HG03439 (cell line): ENCODE measurements at regions not wholly inside any gene's neighbourhood (a gene's known extent, or its start where the extent isn't known, plus 50 kb on each side); places are given as distances from the start of the nearest gene placed in this dataset.

Experiments used
- ATAC-seq: cut with Tn5 transposase; IDR thresholded peaks from one replicate; pipeline ENCODE4 v1.9.1; 2021; ENCODE audit warnings: mild to moderate bottlenecking, moderate library complexity; ENCODE audit not compliant: unreplicated experiment

DNA sequence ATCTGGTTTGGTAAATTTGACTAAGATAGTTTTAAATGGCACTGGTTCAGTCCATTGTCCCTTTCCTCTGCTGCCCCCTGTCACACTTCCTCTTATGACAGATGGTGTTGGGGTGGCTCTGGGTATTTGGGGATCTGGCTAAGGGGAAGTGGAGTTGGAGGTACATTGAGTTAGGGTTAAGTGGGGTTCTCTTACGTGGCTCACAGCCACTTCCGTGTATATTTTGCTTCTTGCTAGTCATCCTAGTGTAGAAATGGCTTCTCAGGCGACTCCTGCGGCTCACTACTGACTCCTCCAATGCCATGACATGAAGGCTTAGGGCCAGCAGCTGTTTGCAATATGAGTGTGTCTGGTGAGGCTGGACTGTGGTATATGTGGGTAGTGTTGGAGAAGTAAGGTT is 187.0 kb downstream of the HAUS1 start:
- no peak for ATAC-seq

- ATAC-seq = no peak
Observed at GRCh38 chr18:46293742-46294181, 189.6 kb downstream of the HAUS1 start.

GRCh38 chr18:46294318-46294717 is 190.1 kb downstream of the HAUS1 start:
- ATAC-seq = no peak

GRCh38 chr18:46294751-46295150 is 190.6 kb downstream of the HAUS1 start:
- no peak for ATAC-seq

DNA sequence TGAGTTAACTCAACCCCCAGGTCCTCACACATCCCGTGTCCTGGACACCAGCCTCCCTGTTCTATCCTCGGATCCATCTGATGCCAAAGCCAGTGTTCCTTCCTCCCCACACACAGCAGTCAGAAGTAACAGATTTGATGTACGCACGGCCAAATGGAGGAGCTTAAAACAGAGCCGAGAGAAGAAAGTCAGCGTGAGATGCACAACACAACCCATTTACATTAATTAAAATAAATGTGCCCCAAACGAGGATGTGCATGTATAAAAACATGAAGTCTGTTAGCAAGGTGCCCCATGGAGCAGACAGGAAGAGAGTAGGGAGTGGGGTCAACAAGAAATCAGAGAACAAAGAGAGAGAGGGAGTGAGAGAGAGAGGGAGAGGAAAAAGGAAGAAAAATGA is 191.2 kb downstream of the HAUS1 start:
- ATAC-seq = no peak

DNA sequence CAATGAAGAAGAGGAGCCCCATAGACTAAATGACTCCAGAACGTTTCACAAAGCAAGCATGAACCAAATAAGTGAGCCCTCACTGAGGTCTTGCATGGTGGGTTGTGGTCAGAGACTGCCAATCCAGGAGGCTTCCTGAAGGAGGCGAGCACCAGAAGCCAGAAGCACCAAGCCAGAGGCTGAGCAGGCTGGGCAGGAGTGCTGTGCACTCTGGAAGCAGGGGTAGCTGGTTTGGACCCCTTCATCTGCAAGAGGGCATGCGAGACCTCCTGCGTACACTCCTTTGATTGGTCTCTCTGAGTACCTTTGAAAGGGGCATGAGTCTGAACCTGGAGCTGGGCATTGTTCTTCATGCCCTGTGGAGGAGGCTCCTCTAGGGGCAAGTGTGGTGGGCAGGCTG is 192.5 kb downstream of the HAUS1 start:
- no peak for ATAC-seq

- no peak for ATAC-seq
Observed at GRCh38 chr18:46297124-46297523, 192.9 kb downstream of the HAUS1 start.

DNA sequence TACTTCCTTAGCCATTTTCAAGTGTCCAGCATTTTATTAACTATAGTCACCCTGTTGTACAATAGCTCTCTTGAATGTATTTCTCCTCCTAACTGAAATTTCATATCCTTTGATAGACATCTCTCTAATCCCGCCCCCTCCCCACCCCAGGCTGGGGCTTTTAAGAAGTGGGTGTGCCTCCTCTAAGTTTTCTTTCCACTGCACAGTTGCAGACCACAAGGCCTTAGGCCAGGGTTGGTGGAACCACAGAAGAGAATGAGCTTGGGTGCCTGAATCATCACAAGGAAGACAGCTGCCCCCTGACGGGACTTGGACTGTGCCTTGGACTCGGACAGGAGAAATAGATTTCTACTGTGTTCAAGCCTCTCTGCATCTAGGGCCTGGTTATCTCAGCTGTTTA is 193.4 kb downstream of the HAUS1 start:
- no peak for ATAC-seq

DNA sequence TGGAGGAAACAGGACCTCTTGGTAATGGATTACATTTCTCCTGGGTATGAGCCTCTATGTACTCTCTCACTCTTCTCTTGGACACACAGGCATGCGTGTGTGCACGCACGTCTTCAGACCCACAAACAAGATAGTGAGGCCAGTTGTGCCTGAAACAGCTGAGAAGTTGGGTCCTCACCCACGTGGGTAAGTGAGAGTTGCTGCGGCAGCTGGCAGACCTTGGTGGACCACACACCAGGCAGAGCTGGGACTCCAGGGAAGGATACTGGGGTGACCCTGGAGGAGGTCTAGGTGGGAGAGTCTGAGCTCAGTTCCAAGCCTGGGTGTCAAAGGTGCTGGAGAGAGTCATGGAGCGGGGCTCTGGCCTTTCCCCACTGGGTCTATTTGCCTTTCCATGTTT is 194.3 kb downstream of the HAUS1 start:
- ATAC-seq = no peak

- ATAC-seq = no peak
Observed at GRCh38 chr18:46299465-46300008, 195.4 kb downstream of the HAUS1 start.

DNA sequence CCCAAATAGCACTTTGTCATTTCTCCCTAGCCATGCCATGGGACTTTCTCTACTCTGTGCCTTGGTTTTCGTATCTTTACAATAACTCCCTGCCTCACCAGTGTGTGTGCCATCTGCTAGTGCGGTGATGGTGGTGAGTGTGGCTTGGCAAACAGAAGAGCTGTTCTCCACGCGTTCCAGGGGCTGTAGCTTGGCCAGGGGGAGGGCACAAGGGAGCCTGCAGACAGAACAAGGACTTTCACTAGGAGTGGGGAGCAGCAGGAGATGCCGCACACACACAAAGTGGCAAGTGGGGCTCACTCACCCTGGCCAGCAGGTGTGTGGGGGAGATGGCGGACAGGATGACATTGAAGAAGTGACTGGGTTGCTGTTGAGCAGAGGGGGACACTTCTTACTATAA is 196.9 kb downstream of the HAUS1 start:
- no peak for ATAC-seq

DNA sequence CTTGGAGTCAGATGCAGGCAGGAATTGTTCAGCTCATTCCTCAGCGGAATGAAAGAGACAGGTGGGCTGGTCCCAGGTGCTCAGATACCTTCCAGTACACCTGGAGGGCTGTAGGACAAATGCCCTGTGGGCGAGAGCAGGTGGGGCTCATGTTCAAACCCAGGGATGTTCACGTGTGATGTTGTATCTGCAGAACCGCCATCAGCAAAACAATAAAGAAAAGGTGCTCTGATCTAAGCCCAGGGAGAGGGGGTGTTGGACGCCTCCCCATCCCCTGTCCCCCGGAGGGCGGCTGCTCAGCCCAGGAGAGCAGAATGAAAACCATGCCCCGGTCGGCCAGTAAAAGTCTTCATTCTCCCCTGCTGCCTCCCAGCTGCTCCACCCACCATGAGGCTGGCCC is 197.4 kb downstream of the HAUS1 start:
- no peak for ATAC-seq

DNA sequence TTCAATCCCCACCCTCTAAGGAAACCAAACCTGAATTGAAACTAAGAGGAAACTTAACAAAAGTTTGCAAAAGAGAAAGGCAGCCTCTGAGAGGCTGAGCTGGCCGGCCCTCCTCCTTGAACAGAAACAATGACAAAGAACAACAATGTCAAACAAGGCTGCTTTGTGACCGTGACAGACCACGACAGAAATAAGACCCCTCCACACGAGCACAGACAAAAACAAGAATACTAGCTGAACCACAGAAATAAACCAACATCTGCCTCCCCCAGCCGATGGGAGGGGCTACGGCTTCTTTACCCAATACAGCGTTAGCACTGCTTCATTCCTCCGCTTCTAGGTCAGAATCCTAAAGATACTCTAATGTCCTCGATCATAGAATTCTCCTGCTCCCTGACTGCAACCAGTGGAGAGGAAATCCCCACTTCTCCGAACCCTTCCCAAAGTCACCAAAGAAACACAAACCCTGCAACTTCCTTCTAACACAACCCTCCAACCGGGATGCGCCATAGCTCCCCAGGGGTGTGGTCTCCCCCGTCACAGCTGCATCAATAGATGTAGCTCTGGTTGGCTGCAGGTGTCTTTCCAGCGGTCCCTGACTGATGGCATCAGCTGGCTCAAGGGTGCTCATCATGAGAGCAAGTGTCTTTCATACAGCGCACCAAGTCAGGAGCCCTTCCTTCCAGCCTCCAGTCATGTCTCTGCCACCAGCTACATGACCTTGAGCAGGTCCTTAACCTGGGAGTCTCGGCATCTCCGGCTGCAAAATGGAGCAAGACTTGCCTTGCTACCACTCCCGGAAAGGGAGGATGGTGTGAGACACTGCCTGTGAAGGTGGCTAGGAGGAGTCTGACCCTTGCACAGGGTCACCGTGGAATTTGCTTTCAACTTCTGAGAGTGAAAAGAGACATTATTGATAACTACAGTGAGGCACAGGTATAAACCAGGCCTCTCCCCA is 198.6 kb downstream of the HAUS1 start:
- no peak for ATAC-seq

- ATAC-seq = no peak
Observed at GRCh38 chr18:46310258-46310657, 206.1 kb downstream of the HAUS1 start.

DNA sequence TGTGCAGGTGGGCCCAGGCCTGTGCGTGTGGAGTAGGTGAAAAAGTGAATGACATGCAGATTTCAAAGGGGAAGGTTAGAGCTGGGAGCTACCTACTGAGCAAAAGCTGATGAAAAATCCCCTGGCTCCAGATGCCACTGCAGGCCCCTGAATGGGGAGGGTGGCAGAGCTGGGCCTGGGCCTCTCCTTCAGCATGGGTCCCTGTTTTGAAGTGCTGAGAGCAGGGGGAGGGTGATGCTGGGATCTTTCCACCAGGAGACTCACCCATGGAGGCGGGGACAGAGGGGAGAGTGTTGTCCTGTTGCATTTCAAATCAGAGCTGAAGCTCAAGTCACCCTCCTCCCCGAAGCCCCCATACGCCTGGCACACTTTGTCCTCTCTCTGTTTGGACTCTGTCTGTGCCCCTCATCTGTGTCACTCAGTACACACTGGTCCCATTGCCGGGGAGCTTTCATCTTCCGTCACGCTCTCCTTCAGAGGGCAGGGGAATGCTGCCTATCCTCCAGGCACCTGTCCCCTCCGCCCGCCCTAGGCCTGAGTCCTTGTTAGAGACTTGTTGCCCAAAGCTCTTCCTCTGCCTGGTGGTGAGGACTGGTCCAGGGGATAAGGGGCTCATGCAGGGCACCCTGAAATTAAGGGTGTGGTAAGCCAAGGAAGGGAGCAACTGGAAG is 206.6 kb downstream of the HAUS1 start:
- no peak for ATAC-seq

DNA sequence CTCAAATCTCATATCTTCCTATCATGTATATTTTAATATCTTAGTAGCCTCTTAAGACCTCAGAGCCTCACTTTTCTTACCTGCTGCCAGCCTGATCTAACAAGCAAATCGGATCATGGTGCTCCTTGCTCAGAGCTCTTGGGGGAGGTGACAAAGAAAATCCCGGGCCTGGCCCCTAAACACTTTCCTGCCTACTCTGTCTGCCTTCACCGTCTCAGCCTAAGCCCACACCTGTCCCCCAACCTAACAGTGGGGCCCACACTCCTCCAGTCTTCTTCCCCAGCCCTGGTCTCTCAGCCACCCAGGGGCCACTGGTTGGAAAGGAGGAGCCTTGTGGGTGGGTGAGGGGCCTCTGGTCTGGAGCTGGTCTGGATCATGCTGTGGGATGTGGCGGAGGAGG is 207.3 kb downstream of the HAUS1 start:
- no peak for ATAC-seq

GRCh38 chr18:46312221-46312620 is 208.0 kb downstream of the HAUS1 start:
- no peak for ATAC-seq

DNA sequence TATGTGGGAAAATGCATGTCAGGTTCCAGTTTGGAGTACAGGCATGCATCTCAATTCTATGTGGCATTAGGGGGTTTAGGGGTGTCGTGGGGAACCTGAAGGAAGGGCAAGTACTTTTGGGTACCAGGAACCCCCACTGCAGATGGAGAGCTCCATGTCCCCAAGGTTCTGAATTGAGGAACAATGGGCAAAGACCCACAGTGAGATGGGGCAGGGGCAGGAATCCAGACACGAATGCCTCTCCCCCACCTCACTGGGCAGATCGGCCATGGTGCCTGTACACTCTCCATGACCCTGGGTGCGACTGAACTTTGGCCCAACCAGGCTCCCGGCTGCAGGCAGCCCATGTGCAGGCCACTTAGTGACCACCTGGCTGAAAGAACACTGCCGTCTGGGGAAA is 209.3 kb downstream of the HAUS1 start:
- no peak for ATAC-seq

DNA sequence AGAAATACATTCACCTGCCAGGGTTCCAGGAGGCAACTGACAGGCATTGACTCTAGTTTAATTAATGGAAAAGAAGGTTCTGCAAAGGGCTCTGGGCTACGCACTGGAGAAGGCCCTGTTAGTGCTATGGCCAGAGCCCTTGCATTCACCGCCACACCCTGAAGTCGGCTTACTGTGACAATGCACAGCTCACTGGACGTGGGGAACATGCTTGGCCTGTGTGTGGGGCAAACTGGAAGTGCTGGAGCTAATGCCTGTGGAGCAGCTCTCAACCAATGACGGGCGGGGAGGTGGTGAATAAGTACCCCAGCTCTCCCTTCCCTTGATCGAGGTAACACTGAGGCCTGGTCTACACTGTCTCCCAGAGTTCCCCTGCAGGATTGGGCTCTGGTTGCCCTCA is 209.8 kb downstream of the HAUS1 start:
- ATAC-seq = no peak

- no peak for ATAC-seq
Observed at GRCh38 chr18:46315161-46315560, 211.0 kb downstream of the HAUS1 start.

- ATAC-seq = no peak
Observed at GRCh38 chr18:46318356-46318755, 214.2 kb downstream of the HAUS1 start.

DNA sequence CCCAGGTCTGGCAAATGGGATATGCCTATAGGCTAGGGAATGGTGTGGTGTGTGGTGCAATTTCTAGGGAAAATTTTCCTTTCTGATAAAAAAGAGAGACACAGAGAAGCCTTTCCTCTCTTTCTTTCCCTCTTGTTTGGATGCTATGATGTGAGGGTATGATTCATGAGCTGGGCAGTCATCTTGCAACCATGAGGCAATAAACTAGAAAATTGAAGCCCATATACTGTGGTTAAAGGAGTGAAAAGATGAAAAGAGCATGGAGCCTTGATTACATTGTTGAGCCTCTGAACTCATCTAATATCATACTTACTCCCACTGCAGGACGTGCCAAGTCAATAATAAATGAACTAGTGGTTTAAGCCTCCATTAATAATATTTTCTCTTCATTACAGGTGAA is 215.6 kb downstream of the HAUS1 start:
- no peak for ATAC-seq
